GM12878 (cell line): ENCODE measurements at regions not wholly inside any gene's neighbourhood (a gene's known extent, or its start where the extent isn't known, plus 50 kb on each side); places are given as distances from the start of the nearest gene placed in this dataset.

Experiments used
- ATAC-seq: fragments of 200-7000 bp; cut with Tn5 transposase; 3 replicates; pipeline ENCODE4 v1.9.1; 2020; ENCODE audit warnings: mild to moderate bottlenecking, moderate library complexity
- BruUV-seq: library from RNA; stranded (reverse); fragments of 400-500 nt; replicated peaks from 2 replicates; lab custom pipeline; 2021; lab: Mats Ljungman, UMichigan
- CTCF ChIA-PET: fragments of 300-600 bp; sonication (Branson Sonifier 250); formaldehyde crosslinking; extraction: SDS; loops from one replicate; lab custom pipeline; 2021; ENCODE audit warnings: inconsistent platforms; lab: Yijun Ruan, JAX
- POLR2A ChIA-PET: fragments of 350-600 bp; formaldehyde crosslinking; extraction: SDS; loops from one replicate; lab custom pipeline; 2021; ENCODE audit warnings: inconsistent platforms; lab: Charles Lee
- RAD21 ChIA-PET: fragments of 300-600 bp; sonication (Branson Sonifier 250); formaldehyde crosslinking; loops from one replicate; lab custom pipeline; 2023; ENCODE audit warnings: antibody characterized with exemption; ENCODE audit not compliant: unreplicated experiment; lab: Charles Lee
- SMC1A ChIA-PET: fragments of 300-600 bp; sonication (Branson Sonifier 250); formaldehyde crosslinking; loops from one replicate; lab custom pipeline; 2023; ENCODE audit not compliant: unreplicated experiment, uncharacterized antibody; lab: Charles Lee
- DNase-seq: peaks from one replicate; pipeline ENCODE4 v3.0.0-alpha.2; 2011; ENCODE audit warnings: low read depth, low spot score
- FAIRE-seq: peaks from 3 replicates; lab custom pipeline; 2011; peaks lifted over from hg19 to GRCh38; lab: Jason Lieb, UNC
- H2AFZ ChIP-seq: 2 replicates; pipeline ENCODE4 v1.6.0; 2011; ENCODE audit warnings: low read depth, low read length, control low read depth; ENCODE audit not compliant: control insufficient read depth
- H3K27ac ChIP-seq: 2 replicates; pipeline ENCODE4 v1.5.1; 2011; ENCODE audit warnings: control low read depth; ENCODE audit not compliant: control insufficient read depth, insufficient read depth
- H3K27me3 ChIP-seq, 2 experiments: replicated peaks in 1 of 2; 2 replicates each; pipeline versions ENCODE4 v1.6.0 to v1.6.1; 2011; ENCODE audit warnings: low read length in 1 of 2; ENCODE audit not compliant: control insufficient read depth in 2 of 2, insufficient read depth in 2 of 2
- H3K36me3 ChIP-seq, 2 experiments: 2 replicates each; pipeline ENCODE4 v1.5.1; 2011; ENCODE audit warnings: low read length in 1 of 2; ENCODE audit not compliant: control insufficient read depth in 2 of 2, insufficient read depth in 2 of 2
- H3K4me1 ChIP-seq: 2 replicates; pipeline ENCODE4 v1.6.1; 2011; ENCODE audit warnings: mild to moderate bottlenecking, low read length, moderate library complexity, mixed read lengths; ENCODE audit not compliant: control insufficient read depth, insufficient read depth
- H3K4me2 ChIP-seq: 2 replicates; pipeline ENCODE4 v1.6.0; 2011; ENCODE audit warnings: control low read depth; ENCODE audit not compliant: control insufficient read depth, insufficient read depth
- H3K4me3 ChIP-seq: fragments of 200-600 bp; sonication (generic); 2 replicates; pipeline ENCODE4 v1.5.1; 2016
- H3K79me2 ChIP-seq: 2 replicates; pipeline ENCODE4 v1.6.0; 2011; ENCODE audit warnings: low read length; ENCODE audit not compliant: control insufficient read depth, insufficient read depth
- H3K9ac ChIP-seq: 2 replicates; pipeline ENCODE4 v1.8.0; 2011; ENCODE audit warnings: low read length, control low read depth, mixed read lengths; ENCODE audit not compliant: control insufficient read depth, insufficient read depth
- H3K9me3 ChIP-seq: replicated peaks from 3 replicates; pipeline ENCODE4 v1.5.1; 2011; ENCODE audit warnings: mild to moderate bottlenecking, low read length; ENCODE audit not compliant: control insufficient read depth, insufficient read depth
- H4K20me1 ChIP-seq: 2 replicates; pipeline ENCODE4 v1.6.0; 2011; ENCODE audit not compliant: control insufficient read depth, insufficient read depth
- ATF7 ChIP-seq: fragments of 450-650 bp; IDR thresholded peaks from 2 replicates; pipeline ENCODE4 v1.6.1; 2016; ENCODE audit warnings: low read depth, mild to moderate bottlenecking
- BHLHE40 ChIP-seq, 2 experiments: fragments of 450-650 bp in 1 of 2; IDR thresholded peaks; 2 replicates each; pipeline ENCODE4 v1.6.1; 2011 to 2017; ENCODE audit warnings: low read depth in 2 of 2, borderline replicate concordance in 1 of 2, improper control_type of control experiment in 1 of 2, low read length in 1 of 2, mild to moderate bottlenecking in 1 of 2
- CBFB ChIP-seq: IDR thresholded peaks from 2 replicates; pipeline ENCODE4 v1.6.1; 2016; ENCODE audit warnings: antibody characterized with exemption, low read depth
- CUX1 ChIP-seq: IDR thresholded peaks from 2 replicates; pipeline ENCODE4 v1.6.1; 2012; ENCODE audit warnings: improper control_type of control experiment, low read depth, low read length; ENCODE audit not compliant: insufficient replicate concordance
- IKZF1 ChIP-seq: fragments of 450-650 bp; conservative IDR thresholded peaks from 2 replicates; pipeline ENCODE4 v1.6.1; 2017; ENCODE audit warnings: antibody characterized with exemption, mild to moderate bottlenecking
- KAT2A ChIP-seq: conservative IDR thresholded peaks from 2 replicates; pipeline ENCODE4 v1.6.1; 2011; ENCODE audit warnings: low read depth, low read length; ENCODE audit not compliant: control insufficient read depth
- NFYA ChIP-seq: IDR thresholded peaks from 2 replicates; pipeline ENCODE4 v1.6.1; 2011; ENCODE audit warnings: low read depth, mild to moderate bottlenecking, low read length, improper control_type of control experiment, borderline replicate concordance
- NR2F1 ChIP-seq: fragments of 450-650 bp; conservative IDR thresholded peaks from 2 replicates; pipeline ENCODE4 v1.6.1; 2017; ENCODE audit warnings: mild to moderate bottlenecking
- PBX3 ChIP-seq: IDR thresholded peaks from 2 replicates; pipeline ENCODE4 v1.6.1; 2011; ENCODE audit warnings: mild to moderate bottlenecking, low read depth, low read length, moderate library complexity; ENCODE audit not compliant: insufficient replicate concordance
- RAD51 ChIP-seq: fragments of 450-650 bp; IDR thresholded peaks from 2 replicates; pipeline ENCODE4 v1.6.1; 2016; ENCODE audit warnings: moderate library complexity, mild to moderate bottlenecking, inconsistent platforms
- SMAD1 ChIP-seq: fragments of 450-650 bp; IDR thresholded peaks from 2 replicates; pipeline ENCODE4 v1.6.1; 2018; ENCODE audit warnings: mild to moderate bottlenecking, low read depth; ENCODE audit not compliant: partially characterized antibody
- SMC3 ChIP-seq: IDR thresholded peaks from 2 replicates; pipeline ENCODE4 v1.6.1; 2011; ENCODE audit warnings: low read length, improper control_type of control experiment, borderline replicate concordance
- SREBF2 ChIP-seq: IDR thresholded peaks from 2 replicates; pipeline ENCODE4 v1.6.1; 2012; ENCODE audit warnings: mild to moderate bottlenecking, low read length
- TCF3 ChIP-seq: IDR thresholded peaks from 2 replicates; pipeline ENCODE4 v1.6.1; 2012; ENCODE audit warnings: low read depth, mild to moderate bottlenecking, low read length, borderline replicate concordance; ENCODE audit not compliant: insufficient read depth
- ZNF24 ChIP-seq: fragments of 450-650 bp; IDR thresholded peaks from 2 replicates; pipeline ENCODE4 v1.6.1; 2017; ENCODE audit warnings: antibody characterized with exemption, mild to moderate bottlenecking
- ZZZ3 ChIP-seq: IDR thresholded peaks from 2 replicates; pipeline ENCODE4 v1.6.1; 2011; ENCODE audit warnings: low read depth; ENCODE audit not compliant: control insufficient read depth, insufficient read length
- WGBS: methylation state at CpG from one replicate; pipeline ENCODE4 v1.1.6; 2016; ENCODE audit warnings: low lambda C conversion rate; ENCODE audit not compliant: insufficient replicate concordance, insufficient coverage; ENCODE audit errors: missing lambda C conversion rate; 5-methylcytosine and 5-hydroxymethylcytosine counted together
- in situ Hi-C: fragments of 300-500 bp; cut with MboI; formaldehyde crosslinking; loops from 9 replicates; pipeline ENCODE4 v1.14.3; 2018; ENCODE audit warnings: mixed read lengths
- intact Hi-C: fragments of 100-400 bp; cut with micrococcal nuclease; formaldehyde crosslinking; loops from one replicate; pipeline ENCODE4 v1.14.2; 2022; ENCODE audit not compliant: unreplicated experiment
- TF ChIP-seq, protein P1 (sequence below): IDR thresholded peaks from 2 replicates; pipeline ENCODE4 v1.6.1; 2011; ENCODE audit warnings: low read depth, mild to moderate bottlenecking, low read length, moderate library complexity, borderline replicate concordance; ENCODE audit errors: extremely low read depth

DNA sequence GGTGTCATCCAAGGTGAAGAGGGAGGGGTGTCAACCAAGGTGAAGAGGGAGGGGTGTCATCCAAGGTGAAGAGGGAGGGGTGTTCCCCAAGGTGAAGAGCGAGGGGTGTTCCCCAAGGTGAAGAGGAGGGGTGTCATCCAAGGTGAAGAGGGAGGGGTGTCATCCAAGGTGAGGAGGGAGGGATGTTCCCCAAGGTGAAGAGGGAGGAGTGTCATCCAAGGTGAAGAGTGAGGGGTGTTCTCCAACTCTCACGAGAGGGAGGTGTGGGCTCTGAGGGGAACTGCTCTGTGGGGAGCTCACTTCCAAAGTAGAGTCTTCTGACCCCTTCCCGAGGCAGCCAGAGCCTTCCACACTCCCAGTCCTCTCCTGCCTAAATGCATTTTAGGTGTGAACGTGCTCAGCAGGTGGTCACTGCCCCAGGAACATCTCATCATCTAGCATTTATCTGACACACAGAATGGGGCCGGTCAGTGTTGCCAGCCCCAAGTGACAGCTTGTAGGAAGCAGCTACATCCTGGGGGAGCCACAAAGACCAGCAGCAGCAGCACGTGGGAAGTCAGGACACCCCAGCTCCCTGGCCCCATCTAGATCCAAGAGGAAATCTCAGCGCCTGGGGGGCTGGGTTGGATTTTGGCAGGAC is 323.8 kb downstream of the GLRX3 start (continued):
- TF ChIP-seq ATF7 (no peak), ZNF24 (no peak), SMC3 (no peak), KAT2A (no peak), ZZZ3 (no peak), BHLHE40 (IDR thresholded peaks at IDR 0.05; ENCODE audit: borderline replicate concordance in 1 of 2, low read depth in 2 of 2, low read length in 1 of 2) (no peak), TCF3 (no peak)

DNA sequence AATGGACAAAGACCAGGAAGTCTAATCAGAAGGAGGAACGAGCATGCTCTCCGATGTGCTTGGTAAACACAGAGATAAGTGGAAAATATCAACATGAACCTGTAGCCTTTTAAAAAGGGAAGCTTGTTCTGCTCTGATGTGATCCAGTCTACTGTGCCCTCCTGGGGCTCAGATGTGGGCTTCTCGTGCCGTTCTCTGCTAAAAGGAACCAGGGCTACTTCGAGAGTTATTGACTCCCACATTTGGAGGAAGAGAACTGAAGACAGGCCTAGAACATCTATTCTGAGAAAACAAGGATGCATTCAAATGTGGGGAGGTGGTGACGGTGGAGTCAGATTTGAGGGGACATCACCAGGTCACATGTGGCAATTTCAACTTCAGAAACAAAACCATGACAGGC is 325.4 kb downstream of the GLRX3 start:
- Histone ChIP-seq H3K9me3 (no peaks in the 10 kb centered on the region), H3K36me3 (no peaks in the 10 kb centered on the region), H3K9ac (no peak overlapping the region), H3K4me2 (no peak overlapping the region), H3K79me2 (no peaks in the 10 kb centered on the region), H3K27ac (no peak overlapping the region), H4K20me1 (no peaks in the 10 kb centered on the region), H3K4me1 (no peaks in the 10 kb centered on the region), H3K27me3 (no peaks in the 10 kb centered on the region), H3K4me3 (no peak overlapping the region), H2AFZ (no peak overlapping the region)
- no peak for FAIRE-seq
- intact Hi-C loops (no loop called here), in situ Hi-C loops (no loop called here)
- ChIA-PET SMC1A (no interaction called here), POLR2A (no interaction called here), CTCF (no interaction called here), RAD21 (no interaction called here)
- WGBS, result 9% methylated on average over 6 of the region's 6 CpGs
- no peak for DNase-seq
- BruUV-seq, result no TSS peak
- no peak for ATAC-seq
- TF ChIP-seq RAD51, result no peak
- no peak for TF ChIP-seq SMAD1
- TF ChIP-seq NFYA, result no peak
- no peak for TF ChIP-seq NR2F1
- TF ChIP-seq, protein P1, sequence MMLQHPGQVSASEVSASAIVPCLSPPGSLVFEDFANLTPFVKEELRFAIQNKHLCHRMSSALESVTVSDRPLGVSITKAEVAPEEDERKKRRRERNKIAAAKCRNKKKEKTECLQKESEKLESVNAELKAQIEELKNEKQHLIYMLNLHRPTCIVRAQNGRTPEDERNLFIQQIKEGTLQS, result no peak
- no peak for TF ChIP-seq CUX1
- TF ChIP-seq PBX3, result no peak
- TF ChIP-seq SREBF2, result no peak
- TF ChIP-seq IKZF1, result no peak
- no peak for TF ChIP-seq CBFB
